H1 (cell line): ENCODE measurements at regions not wholly inside any gene's neighbourhood (a gene's known extent, or its start where the extent isn't known, plus 50 kb on each side); places are given as distances from the start of the nearest gene placed in this dataset.
"Not testable (repeated sequence)": the region's sequence is repeated elsewhere in the genome, so short reads cannot be mapped to it uniquely, and the experiment has no call there.

Experiments
- CTCF ChIA-PET: fragments of 300-600 bp; sonication (Branson Sonifier 250); formaldehyde crosslinking; loops from one replicate; lab custom pipeline; 2021; ENCODE audit not compliant: partially characterized antibody; lab: Charles Lee
- POLR2A ChIA-PET: fragments of 300-600 bp; sonication (Branson Sonifier 250); formaldehyde crosslinking; loops from one replicate; lab custom pipeline; 2021; ENCODE audit warnings: inconsistent platforms; ENCODE audit not compliant: partially characterized antibody; lab: Charles Lee
- DNase-seq, 2 experiments: peaks; one replicate each; pipeline versions ENCODE4 v3.0.0 to v3.0.0-alpha.2; 2010 to 2022; ENCODE audit warnings: low spot score in 2 of 2, low read depth in 1 of 2, mixed read lengths in 1 of 2
- FAIRE-seq: peaks from 2 replicates; lab custom pipeline; 2011; peaks lifted over from hg19 to GRCh38; lab: Jason Lieb, UNC
- H2AFZ ChIP-seq: 2 replicates; pipeline ENCODE4 v1.8.1; 2012; ENCODE audit warnings: low read length, inconsistent platforms
- H2AK5ac ChIP-seq: 2 replicates; pipeline ENCODE4 v1.6.1; 2013; ENCODE audit warnings: low read depth, low read length
- H2BK120ac ChIP-seq: replicated peaks from 2 replicates; pipeline ENCODE3; 2013; ENCODE audit warnings: low read depth, low read length, inconsistent platforms
- H2BK12ac ChIP-seq: 2 replicates; pipeline ENCODE4 v1.6.1; 2013; ENCODE audit warnings: low read depth, low read length
- H2BK15ac ChIP-seq: 2 replicates; pipeline ENCODE4 v1.6.1; 2013; ENCODE audit warnings: low read length
- H2BK20ac ChIP-seq: 2 replicates; pipeline ENCODE4 v1.6.1; 2013; ENCODE audit warnings: low read length
- H2BK5ac ChIP-seq: 2 replicates; pipeline ENCODE4 v1.6.1; 2013; ENCODE audit warnings: low read depth, low read length
- H3K14ac ChIP-seq: 2 replicates; pipeline ENCODE4 v1.6.1; 2013; ENCODE audit warnings: inconsistent platforms; ENCODE audit not compliant: insufficient read length
- H3K18ac ChIP-seq: 2 replicates; pipeline ENCODE4 v1.6.1; 2013; ENCODE audit warnings: low read length; ENCODE audit errors: extremely low read depth
- H3K23ac ChIP-seq: 2 replicates; pipeline ENCODE4 v1.6.1; 2013; ENCODE audit warnings: inconsistent platforms; ENCODE audit not compliant: insufficient read length
- H3K23me2 ChIP-seq: 2 replicates; pipeline ENCODE4 v1.6.1; 2013; ENCODE audit warnings: low read depth, low read length
- H3K27ac ChIP-seq: 2 replicates; pipeline ENCODE4 v1.6.1; 2011; ENCODE audit warnings: low read depth, low read length, inconsistent platforms
- H3K27me3 ChIP-seq, 4 experiments: replicated peaks in 1 of 4; 1 replicate in 1 of 4; 2 replicates in 3 of 4; pipeline versions ENCODE4 v1.6.1 to v1.8.1; 2011 to 2013; ENCODE audit warnings: low read length in 3 of 4, mild to moderate bottlenecking in 3 of 4, inconsistent platforms in 2 of 4, mixed read lengths in 2 of 4, moderate library complexity in 1 of 4; ENCODE audit not compliant: control insufficient read depth in 3 of 4, insufficient read depth in 3 of 4; ENCODE audit errors: extremely low read depth in 1 of 4
- H3K36me3 ChIP-seq, 4 experiments: 2 replicates each; pipeline versions ENCODE4 v1.6.1 to v1.8.1; 2011 to 2013; ENCODE audit warnings: mild to moderate bottlenecking in 4 of 4, low read length in 3 of 4, moderate library complexity in 2 of 4, control low read depth in 1 of 4, inconsistent platforms in 1 of 4; ENCODE audit not compliant: insufficient read depth in 4 of 4, control insufficient read depth in 2 of 4
- H3K4ac ChIP-seq: replicated peaks from 2 replicates; pipeline ENCODE3; 2013; ENCODE audit warnings: low read length, low read depth, mixed read lengths, inconsistent platforms; ENCODE audit not compliant: insufficient read length
- H3K4me1 ChIP-seq, 4 experiments: replicated peaks in 1 of 4; 1 replicate in 1 of 4; 2 replicates in 3 of 4; pipeline versions ENCODE4 v1.6.1 to v1.8.1; 2011 to 2013; ENCODE audit warnings: low read length in 3 of 4, inconsistent platforms in 2 of 4, mixed read lengths in 1 of 4; ENCODE audit not compliant: insufficient read depth in 4 of 4, control insufficient read depth in 3 of 4
- H3K4me2 ChIP-seq, 2 experiments: 2 replicates each; pipeline versions ENCODE4 v1.6.1 to v1.8.1; 2011 to 2013; ENCODE audit warnings: low read depth in 2 of 2, low read length in 2 of 2, control low read depth in 1 of 2, inconsistent platforms in 1 of 2, mild to moderate bottlenecking in 1 of 2; ENCODE audit not compliant: insufficient read depth in 1 of 2
- H3K4me3 ChIP-seq, 4 experiments: fragments of 200-600, 300-600 bp in 1 of 4; sonication (generic), shearing (Covaris generic), sonication (Bioruptor Twin) in 1 of 4; 2 replicates each; pipeline versions ENCODE4 v1.5.1 to v1.8.1; 2011 to 2016; ENCODE audit warnings: low read length in 4 of 4, low read depth in 3 of 4, control low read depth in 2 of 4, inconsistent platforms in 2 of 4, mild to moderate bottlenecking in 2 of 4, mixed read lengths in 1 of 4, moderate library complexity in 1 of 4; ENCODE audit not compliant: insufficient read depth in 2 of 4; ENCODE audit errors: extremely low read depth in 1 of 4
- H3K56ac ChIP-seq: replicated peaks from 2 replicates; pipeline ENCODE3; 2013; ENCODE audit warnings: low read depth, mild to moderate bottlenecking, mixed read lengths, low read length, inconsistent platforms; ENCODE audit not compliant: insufficient read length
- H3K79me1 ChIP-seq: 2 replicates; pipeline ENCODE4 v1.6.1; 2013; ENCODE audit warnings: low read depth, low read length, control low read depth
- H3K79me2 ChIP-seq, 2 experiments: 2 replicates each; pipeline versions ENCODE4 v1.6.1 to v1.8.1; 2012 to 2013; ENCODE audit warnings: low read length in 2 of 2, mild to moderate bottlenecking in 2 of 2, inconsistent platforms in 1 of 2; ENCODE audit not compliant: insufficient read depth in 2 of 2, control insufficient read depth in 1 of 2
- H3K9ac ChIP-seq, 4 experiments: replicated peaks in 1 of 4; 1 replicate in 1 of 4; 2 replicates in 3 of 4; pipeline versions ENCODE4 v1.6.1 to v1.8.1; 2011 to 2013; ENCODE audit warnings: low read depth in 3 of 4, low read length in 3 of 4, control low read depth in 2 of 4, mild to moderate bottlenecking in 2 of 4, moderate library complexity in 2 of 4, inconsistent platforms in 1 of 4; ENCODE audit errors: extremely low read depth in 1 of 4
- H3K9me3 ChIP-seq, 2 experiments: 2 replicates each; pipeline versions ENCODE4 v1.6.1 to v1.8.1; 2012 to 2013; ENCODE audit warnings: mild to moderate bottlenecking in 2 of 2, moderate library complexity in 2 of 2, control low read depth in 1 of 2, inconsistent platforms in 1 of 2, low read depth in 1 of 2, low read length in 1 of 2, mixed read lengths in 1 of 2; ENCODE audit not compliant: insufficient read depth in 2 of 2
- H4K20me1 ChIP-seq, 2 experiments: replicated peaks in 1 of 2; 2 replicates each; pipeline versions ENCODE3 to v1.8.1; 2011 to 2013; ENCODE audit warnings: inconsistent platforms in 2 of 2, low read length in 2 of 2, mild to moderate bottlenecking in 1 of 2; ENCODE audit not compliant: insufficient read depth in 2 of 2, control insufficient read depth in 1 of 2
- H4K5ac ChIP-seq: 2 replicates; pipeline ENCODE4 v1.6.1; 2013; ENCODE audit warnings: low read length, low read depth, mixed read lengths, inconsistent platforms; ENCODE audit not compliant: insufficient read length
- H4K8ac ChIP-seq: 2 replicates; pipeline ENCODE4 v1.8.0; 2013; ENCODE audit warnings: mild to moderate bottlenecking, moderate library complexity, low read length, inconsistent platforms; ENCODE audit not compliant: insufficient read depth; ENCODE audit errors: extremely low read depth
- H4K91ac ChIP-seq: replicated peaks from 2 replicates; pipeline ENCODE3; 2013; ENCODE audit warnings: low read length, mixed read lengths, inconsistent platforms; ENCODE audit not compliant: insufficient read length
- WGBS, 2 experiments: shearing (Covaris generic) in 1 of 2; methylation state at CpG; one replicate each; pipeline versions ENCODE4 v1.1.6 to v1.1.7; 2013 to 2015; ENCODE audit warnings: low lambda C conversion rate in 2 of 2, mixed read lengths in 2 of 2, inconsistent platforms in 1 of 2, low coverage in 1 of 2, missing lambda C conversion rate in 1 of 2; ENCODE audit not compliant: insufficient replicate concordance in 2 of 2, insufficient coverage in 1 of 2, insufficient read length in 1 of 2; ENCODE audit errors: extremely low coverage in 1 of 2, missing lambda C conversion rate in 1 of 2; 5-methylcytosine and 5-hydroxymethylcytosine counted together

DNA sequence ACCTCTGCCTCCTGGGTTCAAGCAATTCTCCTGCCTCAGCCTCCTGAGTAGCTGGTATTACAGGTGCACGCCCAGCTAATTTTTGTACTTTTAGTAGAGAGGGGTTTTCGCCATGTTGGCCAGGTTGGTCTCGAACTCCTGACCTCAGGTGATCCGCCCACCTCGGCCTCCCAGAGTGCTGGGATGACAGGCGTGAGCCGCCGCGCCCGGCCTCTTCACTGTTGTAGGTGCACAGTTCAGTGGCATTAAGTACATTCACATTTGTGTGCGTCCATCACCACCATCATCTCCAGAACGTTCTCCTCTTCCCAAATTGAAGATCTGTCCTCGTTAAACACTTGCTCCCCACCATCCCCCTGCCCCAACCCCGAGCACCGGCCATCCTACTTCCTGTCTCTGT is 71.3 kb downstream of the UNCX start:
- H3K4ac ChIP-seq, H2BK5ac ChIP-seq, H2AK5ac ChIP-seq, H3K27ac ChIP-seq, DNase-seq, H3K9ac ChIP-seq, H3K14ac ChIP-seq, H4K91ac ChIP-seq, H3K18ac ChIP-seq, FAIRE-seq, H3K4me1 ChIP-seq, H2AFZ ChIP-seq, H3K23ac ChIP-seq, H2BK15ac ChIP-seq, H4K20me1 ChIP-seq, H3K36me3 ChIP-seq, H2BK12ac ChIP-seq, H3K79me1 ChIP-seq, H3K9me3 ChIP-seq, H3K79me2 ChIP-seq, H3K56ac ChIP-seq, CTCF ChIA-PET, H3K27me3 ChIP-seq, H3K23me2 ChIP-seq, H4K8ac ChIP-seq, POLR2A ChIA-PET, H4K5ac ChIP-seq, H3K4me2 ChIP-seq, H3K4me3 ChIP-seq, H2BK20ac ChIP-seq, H2BK120ac ChIP-seq: not testable (repeated sequence)
- 94% methylated on average over 14 of the region's 15 CpGs; no CpG with 5 or more reads in 1 of the 2 experiments for WGBS, 2 experiments
